ENCODE measurements at regions not wholly inside any gene's neighbourhood (a gene's known extent, or its start where the extent isn't known, plus 50 kb on each side); places are given as distances from the start of the nearest gene placed in this dataset.

DNA sequence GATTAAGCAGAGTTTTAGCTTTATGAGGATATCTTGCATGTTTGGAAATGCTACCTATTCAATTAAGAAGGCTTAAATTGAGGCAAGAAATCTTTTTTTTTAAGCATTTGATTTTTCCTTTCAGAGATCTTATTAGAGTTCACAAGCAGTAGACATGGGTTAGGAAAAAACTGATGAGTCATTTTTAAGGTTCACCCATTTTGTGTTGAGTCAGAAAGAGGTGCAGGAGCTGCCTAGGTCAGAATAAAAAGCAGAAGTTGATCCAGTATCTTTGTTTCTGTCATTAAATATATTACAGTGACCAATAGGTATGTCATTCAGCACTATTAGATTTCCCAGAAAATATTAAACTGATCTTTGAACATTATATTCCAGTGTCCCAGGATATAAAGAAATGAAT lies 306.8 kb downstream of the LMBRD1 start:
- peaks cover 0 to 5% of the 10 kb centered on the region in 2 donors for H3K9me3 ChIP-seq
- DNase-seq, result no peak
- no peaks in the 10 kb centered on the region for H3K36me3 ChIP-seq
- in situ Hi-C loops (cut with MboI; ENCODE audit: low pct_ligation_motif_present in 1 of 4, low pct_unique_long_range_greater_than_20kb in 1 of 4, low sequenced_read_pairs in 3 of 4), result no loop called here
- no peaks in the 10 kb centered on the region for H3K4me1 ChIP-seq
- H3K4me3 ChIP-seq, result no peak overlapping the region
- no peaks in the 10 kb centered on the region for H3K27me3 ChIP-seq
- H3K27ac ChIP-seq, result no peak overlapping the region
- intact Hi-C loops (cut with DNase I; ENCODE audit: low total_unique reads), result no loop called here
- TF ChIP-seq, protein P1, sequence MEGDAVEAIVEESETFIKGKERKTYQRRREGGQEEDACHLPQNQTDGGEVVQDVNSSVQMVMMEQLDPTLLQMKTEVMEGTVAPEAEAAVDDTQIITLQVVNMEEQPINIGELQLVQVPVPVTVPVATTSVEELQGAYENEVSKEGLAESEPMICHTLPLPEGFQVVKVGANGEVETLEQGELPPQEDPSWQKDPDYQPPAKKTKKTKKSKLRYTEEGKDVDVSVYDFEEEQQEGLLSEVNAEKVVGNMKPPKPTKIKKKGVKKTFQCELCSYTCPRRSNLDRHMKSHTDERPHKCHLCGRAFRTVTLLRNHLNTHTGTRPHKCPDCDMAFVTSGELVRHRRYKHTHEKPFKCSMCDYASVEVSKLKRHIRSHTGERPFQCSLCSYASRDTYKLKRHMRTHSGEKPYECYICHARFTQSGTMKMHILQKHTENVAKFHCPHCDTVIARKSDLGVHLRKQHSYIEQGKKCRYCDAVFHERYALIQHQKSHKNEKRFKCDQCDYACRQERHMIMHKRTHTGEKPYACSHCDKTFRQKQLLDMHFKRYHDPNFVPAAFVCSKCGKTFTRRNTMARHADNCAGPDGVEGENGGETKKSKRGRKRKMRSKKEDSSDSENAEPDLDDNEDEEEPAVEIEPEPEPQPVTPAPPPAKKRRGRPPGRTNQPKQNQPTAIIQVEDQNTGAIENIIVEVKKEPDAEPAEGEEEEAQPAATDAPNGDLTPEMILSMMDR (IDR thresholded peaks at IDR 0.05), result no peak
- TF ChIP-seq EP300 (IDR thresholded peaks at IDR 0.05; ENCODE audit: low read depth) (no peak), POLR2A (IDR thresholded peaks at IDR 0.05) (no peak), POLR2AphosphoS5 (IDR thresholded peaks at IDR 0.05) (no peak)

DNA sequence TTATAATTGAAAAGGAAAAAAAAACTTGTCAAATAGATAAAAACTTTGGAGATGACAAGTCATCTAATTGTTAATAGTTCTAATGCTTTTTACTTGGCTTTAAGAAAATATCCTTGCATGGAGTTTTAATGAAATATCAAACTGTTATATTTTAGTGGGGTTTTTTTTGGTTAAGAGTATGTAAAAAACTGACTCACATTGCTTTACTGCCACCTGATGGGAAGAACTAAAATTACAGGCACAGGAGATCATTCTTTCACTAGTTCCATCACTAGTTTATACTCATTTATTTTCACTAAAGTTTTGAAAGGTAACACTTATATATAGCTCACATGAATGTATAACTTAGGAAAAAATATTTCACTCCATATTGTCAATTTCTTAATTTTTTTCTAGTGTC lies 309.1 kb downstream of the LMBRD1 start:
- Histone ChIP-seq H3K9me3 (no peaks in the 10 kb centered on the region), H3K27me3 (no peaks in the 10 kb centered on the region), H3K4me3 (no peak overlapping the region), H3K4me1 (no peaks in the 10 kb centered on the region), H3K27ac (no peak overlapping the region), H3K36me3 (no peaks in the 10 kb centered on the region)
- DNase-seq, result no peak
- in situ Hi-C loops (cut with MboI; ENCODE audit: low pct_ligation_motif_present in 1 of 4, low pct_unique_long_range_greater_than_20kb in 1 of 4, low sequenced_read_pairs in 3 of 4), result no loop called here
- no peak for TF ChIP-seq EP300 (IDR thresholded peaks at IDR 0.05; ENCODE audit: low read depth)
- TF ChIP-seq POLR2AphosphoS5 (IDR thresholded peaks at IDR 0.05), result no peak
- no peak for TF ChIP-seq POLR2A (IDR thresholded peaks at IDR 0.05)
- TF ChIP-seq, protein P1 (IDR thresholded peaks at IDR 0.05), result no peak
- intact Hi-C loops (cut with DNase I; ENCODE audit: low total_unique reads), result no loop called here

DNA sequence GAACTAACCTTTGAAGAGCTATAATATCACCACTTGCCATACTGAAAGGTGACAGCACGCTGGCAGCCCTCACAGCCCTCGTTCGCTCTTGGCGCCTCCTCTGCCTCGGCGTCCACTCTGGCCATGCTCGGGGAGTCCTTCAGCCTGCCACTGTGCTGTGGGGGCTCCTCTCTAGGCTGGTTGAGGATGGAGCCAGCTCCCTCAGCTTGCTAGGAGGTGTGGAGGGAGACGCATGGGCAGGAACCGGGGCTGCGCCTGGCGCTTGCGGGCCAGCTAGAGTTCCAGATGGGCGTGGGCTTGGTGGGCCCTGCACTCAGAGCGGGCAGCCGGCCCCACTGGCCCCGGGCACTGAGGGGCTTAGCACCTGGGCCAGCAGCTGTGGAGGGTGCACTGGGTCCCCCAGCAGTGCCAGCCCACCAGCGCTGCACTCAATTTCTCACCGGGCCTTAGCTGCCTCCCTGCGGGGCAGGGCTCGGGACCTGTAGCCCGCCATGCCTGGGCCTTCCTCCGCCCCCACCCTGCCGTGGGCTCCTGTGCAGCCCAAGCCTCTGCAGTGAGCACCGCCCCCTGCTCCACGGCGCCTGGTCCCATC lies 329.7 kb downstream of the LMBRD1 start:
- in situ Hi-C loops (cut with MboI; ENCODE audit: low pct_ligation_motif_present in 1 of 4, low pct_unique_long_range_greater_than_20kb in 1 of 4, low sequenced_read_pairs in 3 of 4), result no loop called here
- Histone ChIP-seq H3K27me3 (no peaks in the 10 kb centered on the region), H3K36me3 (no peaks in the 10 kb centered on the region), H3K4me3 (no peak overlapping the region), H3K27ac (no peak overlapping the region), H3K4me1 (no peaks in the 10 kb centered on the region), H3K9me3 (no peaks in the 10 kb centered on the region)
- no peak for TF ChIP-seq EP300 (IDR thresholded peaks at IDR 0.05; ENCODE audit: low read depth)
- TF ChIP-seq, protein P1 (IDR thresholded peaks at IDR 0.05), result no peak
- 94% methylated on average over 23 of the region's 26 CpGs; no CpG with 5 or more reads in 1 of the 2 donors for WGBS, 2 donors (ENCODE audit: low coverage in 1 of 2)
- no peak for DNase-seq
- intact Hi-C loops (cut with DNase I; ENCODE audit: low total_unique reads), result no loop called here

DNA sequence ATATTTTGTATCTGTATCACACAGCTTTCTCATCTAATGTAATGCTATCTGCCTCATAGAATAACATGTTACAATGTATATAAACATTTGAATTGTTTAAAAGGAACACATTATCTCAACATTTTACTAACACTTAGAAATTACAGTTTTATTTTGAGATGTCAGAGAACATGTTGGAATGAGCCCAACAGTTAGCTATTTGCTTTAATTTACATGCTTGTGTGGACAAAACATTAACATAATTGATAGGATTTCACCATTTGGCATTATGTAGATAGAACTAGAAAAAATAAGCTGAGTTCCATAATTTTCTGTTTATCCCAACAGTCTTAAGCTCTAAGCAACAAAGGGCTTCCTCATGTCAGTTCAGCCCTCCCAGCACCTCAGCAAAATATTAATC lies 330.9 kb downstream of the LMBRD1 start:
- DNase-seq, result no peak
- Histone ChIP-seq H3K9me3 (no peaks in the 10 kb centered on the region), H3K27ac (no peak overlapping the region), H3K4me1 (no peaks in the 10 kb centered on the region), H3K4me3 (no peak overlapping the region), H3K36me3 (no peaks in the 10 kb centered on the region), H3K27me3 (no peaks in the 10 kb centered on the region)
- intact Hi-C loops (cut with DNase I; ENCODE audit: low total_unique reads) (no loop called here), in situ Hi-C loops (cut with MboI; ENCODE audit: low pct_ligation_motif_present in 1 of 4, low pct_unique_long_range_greater_than_20kb in 1 of 4, low sequenced_read_pairs in 3 of 4) (no loop called here)
- TF ChIP-seq EP300 (IDR thresholded peaks at IDR 0.05; ENCODE audit: low read depth) (no peak), POLR2A (IDR thresholded peaks at IDR 0.05) (no peak), POLR2AphosphoS5 (IDR thresholded peaks at IDR 0.05) (no peak)
- TF ChIP-seq, protein P1 (IDR thresholded peaks at IDR 0.05), result no peak

Data from transverse colon (tissue), 4 donors.